HepG2 (cell line): ENCODE measurements at regions not wholly inside any gene's neighbourhood (a gene's known extent, or its start where the extent isn't known, plus 50 kb on each side); places are given as distances from the start of the nearest gene placed in this dataset.

Source experiments
- ELF3 ChIP-seq: IDR thresholded peaks from 2 replicates; pipeline ENCODE4 v1.6.1; 2016; ENCODE audit warnings: missing genetic modification reagents, missing compliant biosample characterization
- EP300 ChIP-seq, 3 experiments: sonication (generic) in 1 of 3; formaldehyde crosslinking in 1 of 3; IDR thresholded peaks; 2 replicates each; pipeline versions ENCODE4 v1.5.1 to v1.6.1; 2011 to 2020; ENCODE audit warnings: low read depth in 2 of 3, low read length in 2 of 3, borderline replicate concordance in 1 of 3, improper control_type of control experiment in 1 of 3, mild to moderate bottlenecking in 1 of 3, missing genetic modification reagents in 1 of 3, moderate library complexity in 1 of 3
- MAFK ChIP-seq, 2 experiments: IDR thresholded peaks in 1 of 2; conservative IDR thresholded peaks in 1 of 2; 2 replicates each; pipeline ENCODE4 v1.6.1; 2011; ENCODE audit warnings: improper control_type of control experiment in 2 of 2, low read length in 2 of 2
- YEATS2 ChIP-seq: sonication (generic); formaldehyde crosslinking; IDR thresholded peaks from 2 replicates; pipeline ENCODE4 v1.4.0; 2020; ENCODE audit warnings: missing genetic modification reagents, borderline replicate concordance
- TF ChIP-seq, protein P1 (sequence below): sonication (generic); formaldehyde crosslinking; IDR thresholded peaks from 2 replicates; pipeline ENCODE4 v1.4.0; 2020; ENCODE audit warnings: missing genetic modification reagents
- TF ChIP-seq, protein P2 (sequence below): sonication (generic); formaldehyde crosslinking; IDR thresholded peaks from 2 replicates; pipeline ENCODE4 v1.5.0; 2020; ENCODE audit warnings: mild to moderate bottlenecking, missing genetic modification reagents, moderate library complexity

DNA sequence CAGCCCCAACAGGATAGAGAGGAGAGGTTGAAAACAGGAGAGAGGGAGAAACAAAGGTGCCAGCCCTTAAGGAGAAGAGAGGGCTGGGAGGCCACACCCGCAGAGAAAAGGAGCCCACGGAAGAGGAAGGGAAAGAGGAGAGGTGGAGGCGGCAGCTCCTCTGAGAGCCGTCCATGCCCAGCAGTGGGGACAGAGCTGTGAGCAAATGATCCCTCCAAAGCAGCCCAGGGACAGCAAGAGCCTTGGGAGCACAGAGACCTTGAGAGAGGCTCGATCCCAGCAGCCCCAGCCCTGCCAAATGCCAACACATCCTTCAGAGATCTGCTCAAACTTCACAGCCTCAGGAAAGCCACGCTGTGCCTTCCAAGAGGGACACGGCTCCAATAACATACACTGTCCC is 66.7 kb upstream of the CORO2B start:
- TF ChIP-seq EP300 (IDR thresholded peaks at IDR 0.05; ENCODE audit: low read depth in 2 of 2, low read length in 2 of 2) (no peak), EP300 (CRISPR knock-in tag; IDR thresholded peaks at IDR 0.05; ENCODE audit: borderline replicate concordance) (no peak), ELF3 (no peak), MAFK (conservative IDR thresholded peaks at IDR 0.05 in 1 of 2, IDR thresholded peaks at IDR 0.05 in 1 of 2; ENCODE audit: low read length in 2 of 2) (no peak), YEATS2 (CRISPR knock-in tag) (no peak)
- TF ChIP-seq, protein P1, sequence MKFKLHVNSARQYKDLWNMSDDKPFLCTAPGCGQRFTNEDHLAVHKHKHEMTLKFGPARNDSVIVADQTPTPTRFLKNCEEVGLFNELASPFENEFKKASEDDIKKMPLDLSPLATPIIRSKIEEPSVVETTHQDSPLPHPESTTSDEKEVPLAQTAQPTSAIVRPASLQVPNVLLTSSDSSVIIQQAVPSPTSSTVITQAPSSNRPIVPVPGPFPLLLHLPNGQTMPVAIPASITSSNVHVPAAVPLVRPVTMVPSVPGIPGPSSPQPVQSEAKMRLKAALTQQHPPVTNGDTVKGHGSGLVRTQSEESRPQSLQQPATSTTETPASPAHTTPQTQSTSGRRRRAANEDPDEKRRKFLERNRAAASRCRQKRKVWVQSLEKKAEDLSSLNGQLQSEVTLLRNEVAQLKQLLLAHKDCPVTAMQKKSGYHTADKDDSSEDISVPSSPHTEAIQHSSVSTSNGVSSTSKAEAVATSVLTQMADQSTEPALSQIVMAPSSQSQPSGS, result no peak
- TF ChIP-seq, protein P2, sequence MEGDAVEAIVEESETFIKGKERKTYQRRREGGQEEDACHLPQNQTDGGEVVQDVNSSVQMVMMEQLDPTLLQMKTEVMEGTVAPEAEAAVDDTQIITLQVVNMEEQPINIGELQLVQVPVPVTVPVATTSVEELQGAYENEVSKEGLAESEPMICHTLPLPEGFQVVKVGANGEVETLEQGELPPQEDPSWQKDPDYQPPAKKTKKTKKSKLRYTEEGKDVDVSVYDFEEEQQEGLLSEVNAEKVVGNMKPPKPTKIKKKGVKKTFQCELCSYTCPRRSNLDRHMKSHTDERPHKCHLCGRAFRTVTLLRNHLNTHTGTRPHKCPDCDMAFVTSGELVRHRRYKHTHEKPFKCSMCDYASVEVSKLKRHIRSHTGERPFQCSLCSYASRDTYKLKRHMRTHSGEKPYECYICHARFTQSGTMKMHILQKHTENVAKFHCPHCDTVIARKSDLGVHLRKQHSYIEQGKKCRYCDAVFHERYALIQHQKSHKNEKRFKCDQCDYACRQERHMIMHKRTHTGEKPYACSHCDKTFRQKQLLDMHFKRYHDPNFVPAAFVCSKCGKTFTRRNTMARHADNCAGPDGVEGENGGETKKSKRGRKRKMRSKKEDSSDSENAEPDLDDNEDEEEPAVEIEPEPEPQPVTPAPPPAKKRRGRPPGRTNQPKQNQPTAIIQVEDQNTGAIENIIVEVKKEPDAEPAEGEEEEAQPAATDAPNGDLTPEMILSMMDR, result no peak
